Endometrium (tissue), 2 donors: ENCODE measurements at regions not wholly inside any gene's neighbourhood (a gene's known extent, or its start where the extent isn't known, plus 50 kb on each side); places are given as distances from the start of the nearest gene placed in this dataset.

Source experiments
- FAIRE-seq: peaks from 2 replicates; lab custom pipeline; 2012; peaks lifted over from hg19 to GRCh38; lab: Jason Lieb, UNC
- donor health status: control.
- donor health status: control.

DNA sequence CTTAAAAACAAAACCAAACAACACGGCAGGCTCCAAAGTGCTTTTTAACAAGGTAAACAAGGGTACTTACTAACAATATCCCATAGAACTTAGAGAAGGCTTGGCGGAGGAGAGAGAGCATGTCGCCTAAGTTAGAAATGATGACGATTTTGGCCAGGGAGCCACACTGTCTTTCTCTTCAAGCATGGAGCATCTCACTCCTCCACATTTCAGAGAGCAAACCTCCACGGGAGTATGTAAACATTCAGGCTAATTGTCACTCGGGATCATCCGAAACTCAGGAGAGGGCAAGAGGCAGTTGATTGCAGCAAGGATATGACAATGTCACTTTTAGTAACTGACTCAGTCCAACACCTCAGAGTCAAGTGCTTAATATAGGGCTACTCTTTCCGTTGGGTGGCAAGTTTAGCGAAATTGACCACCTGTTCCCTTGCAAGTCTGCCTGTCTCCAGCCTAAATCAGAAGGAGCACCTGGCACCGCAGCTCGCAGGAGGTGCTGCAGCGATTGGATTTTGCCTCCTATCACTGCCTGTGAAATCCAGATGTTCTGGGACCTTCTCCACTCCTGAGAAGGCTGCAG, 65.8 kb upstream of the RPS6KA2 start:
- FAIRE-seq = no peak

DNA sequence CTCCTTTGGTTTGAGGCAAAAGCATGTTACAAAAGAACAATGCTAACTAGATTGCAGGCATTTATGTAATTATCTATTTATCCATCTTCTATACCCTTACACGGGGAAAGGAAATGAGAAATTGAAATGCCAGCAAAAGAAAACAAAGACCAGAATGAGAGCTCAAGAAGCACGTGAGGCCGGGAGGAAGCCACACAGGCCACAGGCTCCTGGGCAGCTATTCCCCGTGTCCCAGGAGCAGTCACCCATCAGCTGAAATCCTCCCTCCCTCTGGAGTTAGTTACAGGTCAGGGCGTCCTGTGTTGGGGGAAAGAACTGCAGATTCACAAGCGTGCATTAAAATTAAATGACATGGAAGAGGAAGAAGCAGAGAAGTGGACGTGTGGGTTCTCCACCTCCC, 64.7 kb upstream of the RPS6KA2 start:
- peak; percentile 58 for FAIRE-seq

DNA sequence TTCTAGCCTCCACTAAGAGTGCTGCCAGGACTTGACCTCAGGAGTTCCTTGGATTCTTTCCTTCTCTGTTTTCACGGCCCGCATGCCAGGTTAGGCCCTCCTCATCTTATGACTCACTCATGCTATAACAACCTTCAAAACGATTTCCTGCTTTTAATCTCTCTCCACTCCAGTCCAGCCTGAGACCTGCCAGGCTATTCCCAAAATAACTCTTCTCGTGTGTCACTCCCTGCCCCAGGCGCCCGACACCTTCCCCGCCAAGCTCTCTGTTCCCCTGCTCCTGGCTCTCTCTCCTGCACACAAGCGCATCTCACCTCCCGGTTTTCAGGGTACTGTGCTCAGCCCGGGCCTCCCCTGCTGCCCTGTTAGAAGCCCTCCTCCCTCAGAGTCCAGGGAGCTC, 64.1 kb upstream of the RPS6KA2 start:
- no peak for FAIRE-seq

DNA sequence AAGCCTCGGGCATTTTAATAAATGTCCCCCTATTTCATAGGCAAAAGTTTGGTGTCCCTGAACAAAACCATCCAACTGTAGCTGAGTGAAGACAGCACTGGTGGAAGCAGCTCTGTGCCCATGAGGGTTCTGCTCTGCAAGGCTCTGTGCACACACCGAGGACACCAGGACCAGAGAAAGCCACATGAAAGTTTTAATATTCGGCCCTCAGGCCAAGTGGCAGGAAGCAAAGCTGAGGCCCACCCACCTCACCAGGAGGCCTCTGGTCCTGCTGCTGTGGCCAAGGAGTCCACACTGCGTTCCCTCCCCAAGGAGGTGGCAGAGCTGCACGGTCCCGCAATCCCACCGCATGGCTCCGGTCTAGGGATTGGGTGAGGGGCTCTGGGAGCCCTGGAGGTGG, 62.6 kb upstream of the RPS6KA2 start:
- FAIRE-seq = no peak

DNA sequence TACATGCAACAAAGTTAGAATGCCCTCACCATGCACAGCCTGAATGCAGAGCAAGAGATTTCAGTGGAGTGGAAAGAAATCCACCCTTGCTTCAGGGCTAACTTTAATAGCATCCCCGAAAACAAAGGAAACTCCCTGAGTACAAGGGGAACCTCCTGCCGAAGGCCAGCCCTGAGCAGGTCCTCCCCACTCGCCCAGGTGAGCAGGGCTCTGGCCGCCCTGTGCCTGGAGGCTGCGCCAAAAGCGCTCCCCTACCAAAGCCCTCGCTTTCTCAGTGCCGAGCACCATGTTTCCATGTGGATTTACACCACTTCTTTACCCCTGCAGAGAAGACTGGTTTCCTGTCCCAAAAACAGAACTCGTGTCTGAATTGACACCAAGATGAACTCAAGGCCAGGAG, 61.9 kb upstream of the RPS6KA2 start:
- no peak for FAIRE-seq

DNA sequence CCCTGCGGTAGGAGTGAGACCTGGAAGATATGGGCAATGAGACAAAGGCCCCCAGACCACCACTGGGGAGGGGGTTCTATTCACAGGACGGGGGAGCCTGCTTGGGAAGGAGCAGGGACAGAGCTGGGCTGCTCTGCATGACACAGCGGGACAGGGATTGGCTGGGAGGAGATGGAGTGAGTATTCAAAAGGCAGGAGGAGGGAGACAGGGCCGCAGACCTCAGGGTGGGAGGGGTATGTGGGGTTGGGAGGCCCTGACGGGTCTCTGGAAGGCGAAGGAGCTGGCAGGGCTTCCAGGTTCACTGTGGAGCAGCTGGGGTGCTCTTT, 60.8 kb upstream of the RPS6KA2 start:
- no peak for FAIRE-seq

DNA sequence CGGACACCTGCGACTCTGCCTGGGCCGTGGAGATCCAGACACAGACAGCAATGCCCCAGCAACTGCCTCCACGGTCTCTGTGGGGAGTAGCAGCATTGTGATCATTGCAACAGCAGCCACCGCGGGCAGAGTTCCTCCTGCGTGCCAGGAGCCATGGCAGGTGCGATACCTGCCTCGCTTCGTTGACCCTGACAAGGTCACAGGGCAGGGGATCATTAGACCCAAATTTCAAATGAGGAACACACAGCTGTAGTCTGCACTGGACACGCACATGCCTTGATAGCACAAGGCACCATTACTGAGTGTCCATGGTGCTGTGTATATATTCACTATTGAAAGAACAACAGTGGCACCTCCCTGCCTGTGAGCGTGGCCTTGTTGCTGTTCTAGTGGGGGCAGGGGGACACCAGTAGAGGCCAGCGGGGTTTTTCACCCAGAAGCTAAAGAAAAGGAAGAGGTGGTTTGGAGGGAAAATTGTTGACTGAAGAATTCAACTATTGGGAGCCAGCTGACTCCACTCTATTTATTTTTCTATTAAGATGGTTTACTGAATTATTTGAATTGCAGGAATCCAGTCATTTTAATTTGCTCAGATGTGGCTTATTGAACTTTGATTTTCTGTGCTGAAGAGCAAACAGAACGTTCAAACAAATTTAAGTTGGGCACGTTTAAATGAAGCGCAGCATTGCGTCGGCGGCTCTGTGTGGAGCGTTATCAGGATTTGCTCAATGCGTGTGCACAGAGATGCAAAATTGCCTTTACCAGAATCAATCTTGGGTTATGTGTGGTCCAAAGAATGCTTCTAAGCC, 60.2 kb upstream of the RPS6KA2 start:
- no peak for FAIRE-seq

DNA sequence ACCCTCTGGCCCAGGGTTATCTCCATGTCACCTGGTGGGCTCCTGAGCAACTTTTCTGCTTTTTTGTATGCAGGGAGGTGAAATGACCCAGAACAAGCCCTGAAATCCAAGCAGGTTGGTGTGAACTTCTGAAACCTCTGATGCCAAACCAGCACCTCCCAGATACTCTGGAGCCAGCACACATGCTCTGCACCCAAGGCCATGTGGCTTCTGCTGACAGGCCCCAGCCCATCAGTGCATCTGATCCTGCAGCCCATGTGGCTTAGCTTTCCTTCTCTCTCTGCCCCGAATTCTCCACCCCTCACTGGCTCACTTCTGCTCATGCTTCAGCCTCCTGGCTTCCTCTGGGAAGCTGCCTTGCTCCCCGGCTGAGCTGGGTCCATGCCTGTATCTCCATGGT, 59.3 kb upstream of the RPS6KA2 start:
- FAIRE-seq = no peak

DNA sequence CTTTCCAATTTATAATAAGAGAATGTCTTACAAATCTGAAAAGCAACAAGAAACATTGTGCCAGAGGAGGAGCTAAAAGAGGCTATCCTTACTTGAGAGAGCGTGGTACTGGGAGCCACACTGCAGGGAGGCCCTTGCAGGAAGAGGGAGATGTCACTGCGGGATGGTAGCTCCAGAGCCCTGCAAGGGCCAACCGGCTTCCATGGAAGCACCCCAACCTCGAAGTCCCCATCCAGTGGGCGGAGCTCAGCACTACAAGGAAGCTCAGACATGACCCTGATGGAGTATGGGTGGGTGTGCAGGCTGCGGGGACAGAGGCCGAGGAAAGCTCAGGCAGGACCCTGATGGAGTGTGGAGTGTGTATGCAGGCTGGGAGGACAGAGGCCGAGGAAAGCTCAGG, 57.8 kb upstream of the RPS6KA2 start:
- no peak for FAIRE-seq

DNA sequence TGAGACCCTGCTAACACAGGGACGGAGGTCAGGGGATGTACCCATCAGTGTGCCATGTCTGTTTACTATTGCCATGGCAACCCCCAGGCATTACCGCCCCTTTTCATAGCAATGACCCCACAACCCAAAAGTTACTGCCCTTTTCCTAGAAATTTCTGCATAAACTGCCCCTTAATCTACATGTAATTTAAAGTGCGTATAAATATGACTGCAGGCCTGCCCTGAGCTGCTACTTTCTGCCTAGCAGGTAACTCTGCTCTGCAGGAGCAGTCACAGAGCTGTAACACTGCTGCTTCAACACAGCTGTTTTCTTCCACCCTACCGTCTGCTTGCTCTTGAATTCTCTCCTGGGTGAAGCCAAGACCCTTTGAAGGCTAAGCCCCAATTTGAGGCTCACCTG, 57.1 kb upstream of the RPS6KA2 start:
- no peak for FAIRE-seq

DNA sequence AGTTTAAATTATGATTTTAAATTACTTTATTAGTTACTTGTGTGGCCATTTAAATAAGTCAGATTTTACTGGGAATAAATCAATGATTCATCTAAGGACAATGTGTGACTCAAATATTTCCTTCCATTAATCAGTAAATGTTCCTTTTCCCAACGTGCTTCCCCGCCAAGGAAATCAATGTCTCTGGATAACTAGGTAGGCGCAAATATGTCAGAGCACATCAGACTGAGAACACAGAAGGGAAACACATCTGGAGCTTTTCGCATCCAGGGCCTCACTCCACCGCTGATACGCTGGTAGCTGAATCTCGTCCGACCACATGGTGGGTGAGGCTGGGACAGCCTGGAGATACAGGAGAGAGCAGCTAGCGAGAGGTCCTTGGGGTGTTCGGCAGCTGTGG, 56.4 kb upstream of the RPS6KA2 start:
- FAIRE-seq = no peak

DNA sequence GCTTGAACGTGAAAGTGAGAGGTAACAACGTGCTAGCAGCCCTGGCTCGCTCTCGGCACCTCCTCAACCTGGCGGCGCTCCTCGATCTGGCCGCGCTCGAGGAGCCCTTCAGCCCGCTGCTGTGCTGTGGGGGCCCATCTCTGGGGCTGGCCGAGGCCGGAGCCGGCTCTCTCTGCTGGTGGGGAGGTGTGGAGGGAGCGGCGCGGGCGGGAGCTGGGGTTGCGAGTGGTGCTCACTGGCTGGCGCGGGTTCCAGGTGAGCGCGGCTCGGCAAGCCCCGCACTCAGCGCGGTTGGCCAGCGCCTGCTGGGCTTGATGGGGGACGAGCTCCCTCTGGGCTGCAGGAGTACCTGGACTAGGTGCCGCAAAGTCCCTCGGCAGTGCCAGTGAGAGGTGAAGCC, 52.5 kb upstream of the RPS6KA2 start:
- FAIRE-seq = no peak

DNA sequence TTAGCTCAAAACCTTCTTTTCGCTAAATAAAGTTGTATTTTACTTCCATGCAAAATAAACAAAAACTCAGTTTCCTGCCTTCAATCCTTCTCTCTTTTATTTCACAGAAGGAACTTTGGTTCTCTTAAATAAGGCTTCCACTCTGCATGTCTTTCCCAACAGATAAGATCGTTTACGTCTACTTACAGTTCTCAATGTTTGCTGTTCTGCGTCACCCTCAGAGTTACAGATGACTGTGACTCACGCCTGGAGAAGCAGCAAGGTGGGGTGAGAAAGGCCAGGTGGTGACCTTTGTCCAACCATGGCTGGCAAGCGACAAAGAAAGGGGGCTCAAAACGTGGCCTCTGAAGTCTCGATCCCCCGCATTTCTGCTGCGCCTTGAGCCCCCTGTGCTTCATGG, 51.4 kb upstream of the RPS6KA2 start:
- FAIRE-seq = no peak

DNA sequence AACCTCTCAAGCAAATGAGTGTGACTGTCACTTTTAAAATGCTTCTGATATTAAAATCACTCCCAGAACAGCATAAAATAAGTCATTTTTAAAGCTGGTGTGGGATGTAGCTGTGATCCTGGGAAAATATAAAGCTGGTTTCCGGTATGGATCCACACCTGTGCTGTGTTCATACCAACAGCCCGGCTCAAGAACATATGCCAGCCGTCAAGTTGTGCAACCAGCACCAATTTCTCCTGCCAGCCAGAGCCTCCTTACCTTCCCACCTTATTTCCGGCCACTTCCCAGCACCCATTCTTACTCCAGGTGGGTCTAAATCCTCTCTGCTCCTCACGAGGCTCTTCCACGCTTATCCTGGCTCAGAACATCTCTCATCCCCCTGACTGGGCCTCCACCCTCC, 50.9 kb upstream of the RPS6KA2 start:
- FAIRE-seq = no peak
